A549 (cell line): ENCODE measurements at regions not wholly inside any gene's neighbourhood (a gene's known extent, or its start where the extent isn't known, plus 50 kb on each side); places are given as distances from the start of the nearest gene placed in this dataset.

Experiments used
- CTCF ChIP-seq: fragments of >200 bp; sonication (Bioruptor Twin); formaldehyde crosslinking; IDR thresholded peaks from 3 replicates; pipeline ENCODE4 v1.5.1; 2016
- EP300 ChIP-seq, 2 experiments: fragments of >200 bp; sonication (Bioruptor Twin); formaldehyde crosslinking; IDR thresholded peaks; 2 replicates in 1 of 2; 3 replicates in 1 of 2; pipeline ENCODE4 v1.6.1; 2016 to 2017
- JUN ChIP-seq, 2 experiments: fragments of >200 bp; sonication (Bioruptor Twin); formaldehyde crosslinking; IDR thresholded peaks; 2 replicates in 1 of 2; 3 replicates in 1 of 2; pipeline ENCODE4 v1.6.1; 2016 to 2017

DNA sequence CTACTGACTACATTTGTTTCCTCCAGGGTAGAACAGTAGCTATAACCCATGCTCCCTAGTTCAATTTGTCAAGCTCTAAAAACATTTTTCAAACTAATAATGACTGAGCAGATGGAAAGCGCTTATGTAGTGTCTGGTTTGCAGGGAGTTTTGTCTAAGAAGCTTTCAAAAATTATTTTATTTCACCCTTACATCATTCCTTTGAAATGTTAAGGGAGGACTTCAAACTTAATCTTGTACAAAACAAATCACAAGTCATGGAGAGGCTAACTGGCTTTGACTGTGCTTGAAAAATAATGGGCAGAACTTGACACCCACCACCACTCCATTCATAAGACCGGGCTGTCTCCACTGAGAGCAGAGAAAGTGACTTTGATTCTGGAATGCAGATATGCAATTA is 153.4 kb upstream of the QRFPR start:
- TF ChIP-seq EP300 (IDR thresholded peaks at IDR 0.05): no peak
- TF ChIP-seq JUN (IDR thresholded peaks at IDR 0.05): no peak
- no peak for TF ChIP-seq CTCF
